ENCODE measurements at regions not wholly inside any gene's neighbourhood (a gene's known extent, or its start where the extent isn't known, plus 50 kb on each side); places are given as distances from the start of the nearest gene placed in this dataset.

DNA sequence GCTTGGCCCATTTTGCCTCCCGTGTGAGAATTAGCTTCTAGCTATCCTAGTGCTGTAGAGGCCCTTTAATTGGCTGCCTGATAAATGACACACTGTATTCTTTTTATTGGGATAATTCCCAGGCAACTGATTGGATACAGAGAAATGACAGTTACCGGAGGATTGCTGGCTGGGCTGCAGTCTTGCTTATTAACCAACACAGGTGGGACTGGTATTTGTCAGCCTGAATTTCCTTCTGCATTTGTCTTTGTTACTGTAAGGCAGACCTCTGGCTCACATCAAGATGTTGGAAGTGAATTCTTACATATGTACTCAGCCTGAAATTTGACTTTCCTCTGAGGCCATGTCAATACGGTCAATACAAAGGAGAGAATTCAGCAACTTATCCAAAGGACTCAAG, 650.8 kb upstream of the SOX9 start:
- Histone ChIP-seq H3K27me3 (ENCODE audit: control insufficient read depth in 4 of 4, insufficient read depth in 4 of 4, low read length in 3 of 4) (peaks cover 0 to 4% (median 0%) of the 10 kb centered on the region in 4 donors), H3K36me3 (ENCODE audit: control insufficient read depth in 4 of 4, insufficient read depth in 3 of 4, low read depth in 1 of 4, low read length in 3 of 4) (no peaks in the 10 kb centered on the region), H3K9ac (ENCODE audit: low read depth in 1 of 2, low read length in 2 of 2) (no peak overlapping the region), H3K4me3 (ENCODE audit: low read depth in 1 of 3, low read length in 3 of 3) (no peak overlapping the region), H3K27ac (ENCODE audit: low read depth in 1 of 2, low read length in 2 of 2) (no peak overlapping the region), H3K4me1 (ENCODE audit: control insufficient read depth in 4 of 4, insufficient read depth in 4 of 4, low read length in 3 of 4) (no peaks in the 10 kb centered on the region), H3K9me3 (ENCODE audit: control insufficient read depth in 4 of 4, low read length in 3 of 4) (no peaks in the 10 kb centered on the region)
- WGBS: 93% methylated on average over 3 of the region's 3 CpGs
- DNase-seq (ENCODE audit: low spot score): no peak
- TF ChIP-seq SP1 (IDR thresholded peaks at IDR 0.05) (no peak), GABPA (IDR thresholded peaks at IDR 0.05 in 1 of 2, conservative IDR thresholded peaks at IDR 0.05 in 1 of 2) (no peak), JUND (IDR thresholded peaks at IDR 0.05) (no peak), HNF4A (conservative IDR thresholded peaks at IDR 0.05) (no peak), REST (IDR thresholded peaks at IDR 0.05) (no peak), ATF3 (IDR thresholded peaks at IDR 0.05) (no peak), TAF1 (conservative IDR thresholded peaks at IDR 0.05) (no peak), FOXA2 (IDR thresholded peaks at IDR 0.05) (no peak), NR2F2 (IDR thresholded peaks at IDR 0.05) (no peak), FOXA1 (IDR thresholded peaks at IDR 0.05) (no peak), MAX (IDR thresholded peaks at IDR 0.05) (no peak), HNF4G (IDR thresholded peaks at IDR 0.05) (no peak), RAD21 (IDR thresholded peaks at IDR 0.05) (no peak)
- TF ChIP-seq, protein P1, sequence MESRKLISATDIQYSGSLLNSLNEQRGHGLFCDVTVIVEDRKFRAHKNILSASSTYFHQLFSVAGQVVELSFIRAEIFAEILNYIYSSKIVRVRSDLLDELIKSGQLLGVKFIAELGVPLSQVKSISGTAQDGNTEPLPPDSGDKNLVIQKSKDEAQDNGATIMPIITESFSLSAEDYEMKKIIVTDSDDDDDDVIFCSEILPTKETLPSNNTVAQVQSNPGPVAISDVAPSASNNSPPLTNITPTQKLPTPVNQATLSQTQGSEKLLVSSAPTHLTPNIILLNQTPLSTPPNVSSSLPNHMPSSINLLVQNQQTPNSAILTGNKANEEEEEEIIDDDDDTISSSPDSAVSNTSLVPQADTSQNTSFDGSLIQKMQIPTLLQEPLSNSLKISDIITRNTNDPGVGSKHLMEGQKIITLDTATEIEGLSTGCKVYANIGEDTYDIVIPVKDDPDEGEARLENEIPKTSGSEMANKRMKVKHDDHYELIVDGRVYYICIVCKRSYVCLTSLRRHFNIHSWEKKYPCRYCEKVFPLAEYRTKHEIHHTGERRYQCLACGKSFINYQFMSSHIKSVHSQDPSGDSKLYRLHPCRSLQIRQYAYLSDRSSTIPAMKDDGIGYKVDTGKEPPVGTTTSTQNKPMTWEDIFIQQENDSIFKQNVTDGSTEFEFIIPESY (IDR thresholded peaks at IDR 0.05): no peak
- TF ChIP-seq, protein P2, sequence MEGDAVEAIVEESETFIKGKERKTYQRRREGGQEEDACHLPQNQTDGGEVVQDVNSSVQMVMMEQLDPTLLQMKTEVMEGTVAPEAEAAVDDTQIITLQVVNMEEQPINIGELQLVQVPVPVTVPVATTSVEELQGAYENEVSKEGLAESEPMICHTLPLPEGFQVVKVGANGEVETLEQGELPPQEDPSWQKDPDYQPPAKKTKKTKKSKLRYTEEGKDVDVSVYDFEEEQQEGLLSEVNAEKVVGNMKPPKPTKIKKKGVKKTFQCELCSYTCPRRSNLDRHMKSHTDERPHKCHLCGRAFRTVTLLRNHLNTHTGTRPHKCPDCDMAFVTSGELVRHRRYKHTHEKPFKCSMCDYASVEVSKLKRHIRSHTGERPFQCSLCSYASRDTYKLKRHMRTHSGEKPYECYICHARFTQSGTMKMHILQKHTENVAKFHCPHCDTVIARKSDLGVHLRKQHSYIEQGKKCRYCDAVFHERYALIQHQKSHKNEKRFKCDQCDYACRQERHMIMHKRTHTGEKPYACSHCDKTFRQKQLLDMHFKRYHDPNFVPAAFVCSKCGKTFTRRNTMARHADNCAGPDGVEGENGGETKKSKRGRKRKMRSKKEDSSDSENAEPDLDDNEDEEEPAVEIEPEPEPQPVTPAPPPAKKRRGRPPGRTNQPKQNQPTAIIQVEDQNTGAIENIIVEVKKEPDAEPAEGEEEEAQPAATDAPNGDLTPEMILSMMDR (IDR thresholded peaks at IDR 0.05; ENCODE audit: low read depth, low read length, missing input control): no peak

Data from liver (tissue), 8 donors.